HG03354 (cell line): ENCODE measurements at regions not wholly inside any gene's neighbourhood (a gene's known extent, or its start where the extent isn't known, plus 50 kb on each side); places are given as distances from the start of the nearest gene placed in this dataset.
"Not testable (repeated sequence)": the region's sequence is repeated elsewhere in the genome, so short reads cannot be mapped to it uniquely, and the experiment has no call there.

ENCODE experiments used
- ATAC-seq: cut with Tn5 transposase; IDR thresholded peaks from one replicate; pipeline ENCODE4 v1.9.1; 2021; ENCODE audit warnings: mild to moderate bottlenecking; ENCODE audit not compliant: unreplicated experiment, poor library complexity, severe bottlenecking

DNA sequence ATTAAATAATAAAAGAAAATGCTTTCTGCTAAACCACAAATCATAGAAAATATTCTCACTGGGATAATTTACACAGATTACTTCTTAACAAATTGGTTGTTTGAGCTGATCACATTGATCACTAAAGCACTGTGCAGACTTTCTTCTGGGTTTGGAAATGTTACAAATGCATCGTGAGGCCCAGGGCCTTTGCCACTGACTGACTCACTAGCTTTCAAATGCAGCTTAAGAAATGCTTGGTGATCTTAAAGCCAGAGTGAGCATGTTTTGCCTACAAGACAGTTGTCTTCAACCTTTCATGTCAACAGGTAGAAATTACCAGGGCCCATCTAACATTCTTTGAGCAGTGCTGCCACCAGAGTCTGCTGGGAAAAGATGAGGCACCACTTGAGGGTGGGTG lies 252.3 kb upstream of the ADRA1B start:
- ATAC-seq, result no peak

DNA sequence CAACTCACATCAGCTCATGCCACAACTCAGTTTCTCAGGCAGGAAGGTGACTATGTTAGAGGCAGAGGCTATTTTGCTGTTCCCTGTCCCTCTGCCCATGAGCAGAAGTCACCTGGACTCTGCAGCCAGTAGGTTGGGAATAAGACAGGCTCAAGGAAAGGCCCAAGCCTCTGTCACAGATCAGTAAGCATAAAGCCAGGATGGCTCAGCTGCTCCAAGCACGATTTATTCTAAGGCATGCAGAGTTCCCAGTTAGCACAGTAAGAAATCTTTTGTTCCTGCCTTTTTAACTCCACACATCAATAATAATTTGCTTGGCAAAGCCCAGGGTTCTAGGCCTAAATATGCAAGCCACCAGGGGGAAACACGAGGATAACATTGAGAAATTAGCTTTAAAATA lies 249.0 kb upstream of the ADRA1B start:
- ATAC-seq, result no peak

DNA sequence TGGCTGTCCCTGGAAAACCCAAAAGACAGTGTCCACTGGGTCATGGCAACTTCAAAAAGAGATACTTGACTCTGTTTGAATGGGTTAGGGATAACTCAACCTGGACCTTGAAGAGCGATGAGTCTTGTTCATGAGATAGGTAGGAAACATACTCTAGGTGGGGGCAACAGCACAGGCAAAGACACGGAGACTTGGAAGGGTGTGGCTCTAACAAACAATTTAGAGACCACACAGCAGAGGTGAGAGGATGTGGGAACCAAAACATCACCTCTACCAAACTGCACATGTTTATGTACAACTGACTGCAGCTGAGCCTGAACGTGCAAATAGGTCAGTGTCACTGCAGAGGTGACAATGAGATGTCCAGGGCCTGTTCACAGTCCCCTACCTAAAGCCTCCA lies 247.7 kb upstream of the ADRA1B start:
- no peak for ATAC-seq

DNA sequence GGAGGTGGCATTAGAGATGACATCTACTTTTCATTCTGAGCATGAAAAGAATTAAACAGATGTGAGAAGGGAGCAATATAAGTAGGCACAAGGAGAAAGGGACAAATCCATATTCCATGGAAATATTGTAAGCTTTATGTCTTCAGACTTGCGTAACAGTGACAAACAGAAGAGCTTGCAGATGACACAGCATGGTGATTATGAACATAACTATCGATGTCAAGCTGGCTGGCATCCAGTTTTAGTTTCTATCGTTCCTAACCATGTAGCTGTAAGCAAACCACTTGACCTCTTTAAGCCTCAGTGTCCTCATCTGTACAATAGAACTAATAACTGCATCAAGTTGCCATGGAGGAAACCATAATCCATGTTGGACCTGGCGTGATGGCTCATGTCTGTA lies 246.7 kb upstream of the ADRA1B start:
- no peak for ATAC-seq

DNA sequence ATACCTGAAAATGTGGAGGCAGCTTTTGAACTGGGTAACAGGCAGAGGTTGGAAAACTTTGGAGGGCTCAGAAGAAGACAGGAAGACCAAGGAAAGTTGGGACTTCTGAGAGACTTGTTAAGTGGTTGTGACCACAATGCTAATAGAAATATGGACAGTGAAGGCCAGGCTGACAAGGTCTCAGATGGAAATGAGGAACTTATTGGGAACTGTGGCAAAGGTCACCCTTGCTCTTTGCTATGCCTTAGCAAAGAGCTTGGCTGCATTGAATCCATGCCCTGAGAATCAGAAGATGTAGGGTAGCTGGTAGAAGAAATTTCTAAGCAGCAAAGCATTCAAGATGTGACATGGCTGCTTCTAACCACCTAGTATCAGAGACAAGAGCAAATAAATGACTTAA lies 244.4 kb upstream of the ADRA1B start:
- ATAC-seq, result no peak

DNA sequence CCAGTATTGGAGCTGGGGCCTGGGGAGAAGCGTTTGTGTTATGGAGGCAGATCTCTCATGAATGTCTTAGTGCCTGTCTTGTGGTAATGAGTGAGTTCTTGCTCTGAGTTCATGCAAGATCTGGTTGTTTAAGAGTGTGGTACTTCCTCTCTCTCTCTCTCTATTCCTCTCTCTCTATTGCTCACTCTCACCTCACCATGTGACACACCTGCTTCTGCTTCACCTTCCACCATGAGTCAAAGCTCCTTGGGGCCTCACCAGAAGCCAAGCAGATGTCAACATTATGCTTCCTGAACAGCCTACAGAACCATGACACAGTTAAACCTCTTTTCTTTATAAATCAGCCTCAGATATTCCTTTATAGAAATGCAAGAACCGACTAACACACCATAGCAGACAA lies 242.7 kb upstream of the ADRA1B start:
- ATAC-seq, result no peak

DNA sequence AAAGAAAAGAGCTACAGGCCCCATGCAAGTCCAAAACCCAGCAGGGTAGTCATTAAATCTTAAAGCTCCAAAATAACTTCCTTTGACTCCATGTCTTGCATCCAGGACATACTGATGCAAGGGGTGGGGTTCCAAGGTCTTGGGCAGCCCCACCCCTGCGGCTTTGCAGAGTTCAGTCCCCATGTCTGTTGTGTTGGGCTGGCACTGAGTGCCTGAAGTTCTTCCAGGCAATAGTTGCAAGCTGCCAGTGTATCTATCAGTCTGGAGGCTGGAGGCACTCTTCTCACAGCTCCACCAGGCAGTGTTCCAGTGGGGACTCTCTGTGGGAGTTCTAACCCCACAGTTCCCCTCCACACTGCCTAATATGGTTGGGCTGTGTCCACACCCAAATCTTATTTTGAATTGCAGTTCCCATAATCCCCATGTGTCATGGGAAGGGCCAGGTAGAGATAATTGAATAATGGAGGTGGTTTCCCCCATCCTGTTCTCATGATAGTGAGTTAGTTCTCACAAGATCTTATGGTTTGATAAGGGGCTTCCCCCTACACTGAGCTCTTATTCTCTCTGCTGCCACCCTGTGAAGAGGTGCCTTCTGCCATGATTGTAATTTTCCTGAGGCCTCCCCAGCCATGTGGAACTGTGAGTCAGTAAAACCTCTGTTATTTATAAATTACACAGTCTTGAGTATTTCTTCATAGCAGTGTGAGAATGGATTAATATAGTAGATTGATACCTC lies 237.5 kb upstream of the ADRA1B start:
- no peak for ATAC-seq

DNA sequence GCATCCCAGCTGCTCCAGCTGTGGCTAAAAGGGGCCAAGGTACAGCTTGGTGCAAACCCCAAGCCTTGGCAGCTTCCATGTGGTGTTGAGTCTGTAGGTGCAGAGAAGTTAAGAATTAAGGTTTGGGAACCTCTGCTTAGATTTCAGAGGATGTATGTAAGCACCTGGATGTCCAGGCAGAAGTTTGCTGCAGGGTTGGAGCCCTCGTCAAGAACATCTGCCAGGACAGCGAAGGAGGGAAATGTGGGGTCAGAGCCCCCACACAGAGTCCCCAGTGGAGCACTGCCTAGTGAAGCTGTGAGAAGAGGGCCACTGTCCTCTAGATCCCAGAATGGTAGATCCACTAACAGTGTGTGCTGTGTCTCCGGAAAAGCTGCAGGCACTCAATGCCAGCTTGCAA lies 236.2 kb upstream of the ADRA1B start:
- no peak for ATAC-seq

DNA sequence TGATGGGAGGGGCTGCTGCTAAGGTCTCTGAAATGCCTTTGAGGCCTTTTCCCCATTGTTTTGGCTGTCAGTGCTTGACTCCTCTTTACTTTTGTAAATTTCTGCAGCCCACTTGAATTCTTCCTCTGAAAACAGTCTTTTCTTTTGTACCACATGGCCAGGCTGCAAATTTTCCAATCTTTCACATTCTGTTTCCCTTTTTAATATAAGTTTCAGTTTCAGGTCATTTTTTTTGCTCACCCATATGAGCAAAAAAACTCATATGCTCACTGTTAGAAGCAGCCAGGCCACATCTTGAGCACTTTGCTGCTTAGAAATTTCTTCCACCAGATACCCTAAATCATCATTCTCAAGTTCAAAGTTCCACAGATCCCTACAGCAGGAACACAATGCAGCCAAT lies 234.6 kb upstream of the ADRA1B start:
- ATAC-seq, result no peak

DNA sequence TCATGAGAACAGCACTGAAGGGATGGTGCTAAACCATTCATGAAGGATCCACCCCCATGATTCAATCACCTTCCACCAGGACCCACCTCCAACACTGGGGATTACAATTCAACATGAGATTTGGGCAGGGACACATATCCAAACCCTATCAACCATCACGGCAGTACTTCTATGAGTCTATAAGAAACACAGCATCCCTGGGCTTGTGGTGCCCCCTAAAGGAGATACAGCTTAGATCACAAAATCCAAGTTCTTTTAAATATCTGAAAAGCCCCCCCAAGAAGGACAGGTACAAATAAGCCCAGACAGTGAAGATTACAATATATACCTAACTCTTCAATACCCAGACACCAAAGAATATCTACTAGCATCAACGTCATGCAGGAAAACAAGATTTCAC lies 233.7 kb upstream of the ADRA1B start:
- ATAC-seq, result no peak

DNA sequence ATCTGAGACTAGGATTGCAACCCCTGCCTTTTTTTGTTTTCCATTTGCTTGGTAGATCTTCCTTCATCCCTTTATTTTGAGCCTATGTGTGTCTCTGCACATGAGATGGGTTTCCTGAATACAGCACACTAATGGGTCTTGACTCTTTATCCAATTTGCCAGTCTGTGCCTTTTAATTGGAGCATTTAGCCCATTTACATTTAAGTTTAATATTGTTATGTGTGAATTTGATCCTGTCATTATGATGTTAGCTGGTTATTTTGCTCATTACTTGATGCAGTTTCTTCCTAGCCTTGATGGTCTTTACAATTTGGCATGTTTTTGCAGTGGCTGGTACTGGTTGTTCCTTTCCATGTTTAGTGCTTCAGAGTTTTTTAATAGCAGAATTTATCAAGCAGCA lies 228.4 kb upstream of the ADRA1B start:
- not testable (repeated sequence) for ATAC-seq

DNA sequence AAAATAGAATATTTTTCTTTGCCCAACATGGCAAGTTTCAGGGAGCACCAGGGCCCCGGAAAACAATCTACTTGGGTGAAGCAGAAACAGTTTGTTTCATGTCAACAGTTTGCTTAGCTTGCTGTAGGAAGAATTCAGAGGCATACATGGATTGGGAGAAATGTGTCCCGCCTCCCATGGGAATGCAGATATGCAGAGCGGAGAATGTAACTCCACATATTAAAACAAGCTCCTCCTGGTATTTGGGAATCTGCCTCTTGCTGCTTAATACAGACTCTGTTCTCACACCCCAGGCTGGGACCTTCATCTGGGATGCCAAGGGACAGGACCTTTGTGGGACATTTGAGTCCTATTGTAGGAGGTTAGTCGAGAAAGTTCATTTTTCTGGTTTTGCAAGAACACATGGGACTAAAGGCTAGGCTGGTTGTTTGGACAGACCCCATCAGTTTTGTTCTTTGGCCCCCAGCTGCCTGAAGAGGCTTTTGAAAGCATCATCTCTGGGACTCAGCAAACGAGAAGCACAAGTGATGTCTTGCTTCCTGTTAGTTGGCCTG lies 220.5 kb upstream of the ADRA1B start:
- no peak for ATAC-seq

DNA sequence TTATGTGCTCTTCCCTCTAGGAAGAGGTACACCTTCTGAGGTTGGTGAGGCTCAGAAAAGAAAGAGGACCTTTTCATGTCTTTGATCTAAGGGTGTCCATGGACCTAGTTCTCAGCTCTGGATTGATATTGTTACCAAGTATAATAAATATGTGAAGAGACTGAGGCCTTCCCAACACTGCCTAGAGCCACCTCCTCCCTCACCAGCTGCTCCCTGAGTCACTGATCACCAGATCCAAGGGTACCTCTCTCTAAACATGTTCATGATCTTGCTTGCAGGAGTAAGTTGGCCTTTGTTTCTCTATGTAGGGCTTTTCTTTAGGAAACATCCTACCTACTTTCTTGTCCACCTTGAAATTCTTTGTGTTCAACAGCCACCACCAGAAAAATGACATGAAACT lies 218.8 kb upstream of the ADRA1B start:
- no peak for ATAC-seq

DNA sequence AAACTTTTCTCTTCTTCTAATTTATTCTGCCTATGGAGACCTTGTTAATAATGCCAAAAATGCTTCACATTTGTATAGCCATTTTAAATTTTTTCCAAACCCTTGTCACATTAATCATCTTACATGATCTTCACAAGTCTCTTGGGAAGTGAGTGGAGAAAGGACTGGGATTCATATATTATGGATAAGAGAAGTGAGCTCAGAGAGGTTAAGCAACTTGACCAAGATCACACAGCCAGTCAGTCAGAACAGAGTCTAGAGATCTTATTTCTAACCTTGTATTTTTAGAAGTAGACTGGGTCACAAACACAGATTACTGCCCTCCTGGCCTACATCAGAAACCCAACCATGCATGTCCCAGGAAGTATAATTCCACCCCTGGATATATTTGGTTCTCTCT lies 218.0 kb upstream of the ADRA1B start:
- no peak for ATAC-seq

DNA sequence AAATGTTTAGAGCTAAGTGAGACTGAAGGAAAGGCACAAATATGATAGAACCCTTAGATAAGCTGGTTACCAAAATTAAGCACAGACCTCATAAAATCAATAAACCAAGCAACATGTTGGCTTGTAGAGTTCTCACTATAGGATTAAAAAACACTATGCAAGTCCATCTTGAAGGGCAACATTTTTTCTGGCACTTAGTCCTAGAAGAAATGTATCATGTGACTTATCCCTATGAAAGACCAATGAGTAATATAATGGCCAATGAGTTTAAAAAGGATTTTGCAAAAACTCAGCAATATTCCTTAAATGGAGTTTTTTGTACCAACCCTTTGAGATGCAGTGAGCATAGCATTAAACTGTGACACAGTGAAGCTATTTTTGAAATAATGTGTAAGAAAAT lies 216.3 kb upstream of the ADRA1B start:
- no peak for ATAC-seq

DNA sequence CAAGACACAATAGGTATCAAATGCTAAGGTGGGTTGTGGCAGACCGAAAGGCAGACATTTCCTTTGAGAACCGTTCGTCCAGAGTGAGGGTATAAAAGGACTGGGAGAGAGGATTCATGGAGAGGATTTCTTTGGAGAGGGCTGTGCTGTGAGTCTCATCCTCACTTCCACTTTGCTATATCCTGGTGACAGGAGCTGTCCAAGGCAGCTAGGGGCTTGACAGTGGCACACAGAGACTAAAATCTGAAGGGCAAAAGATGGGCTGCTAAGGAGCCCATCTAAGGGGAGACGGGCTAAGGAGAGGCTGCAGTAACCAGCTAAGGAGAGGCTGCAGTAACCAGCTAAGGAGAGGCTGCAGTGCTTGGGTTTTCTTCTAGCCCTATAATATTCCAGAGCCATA lies 214.0 kb upstream of the ADRA1B start:
- no peak for ATAC-seq

DNA sequence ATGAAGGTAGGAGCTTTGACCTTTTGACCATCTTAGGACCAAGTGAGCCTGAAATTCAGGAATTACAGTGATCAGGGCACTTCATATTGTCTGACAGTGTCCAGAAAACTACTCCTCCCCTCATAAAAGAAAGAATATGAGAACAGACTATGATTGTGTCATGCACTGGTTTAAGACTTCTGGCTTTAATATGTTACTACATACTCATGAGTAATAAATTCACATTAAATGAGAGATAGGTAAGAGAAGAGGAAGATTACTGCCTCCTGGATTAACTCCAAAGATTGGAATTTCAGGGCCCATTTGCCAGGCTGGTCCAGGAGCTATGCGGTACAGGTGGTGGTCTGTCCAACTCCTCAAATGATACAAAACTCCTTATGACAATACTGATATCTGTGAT lies 213.5 kb upstream of the ADRA1B start:
- no peak for ATAC-seq

DNA sequence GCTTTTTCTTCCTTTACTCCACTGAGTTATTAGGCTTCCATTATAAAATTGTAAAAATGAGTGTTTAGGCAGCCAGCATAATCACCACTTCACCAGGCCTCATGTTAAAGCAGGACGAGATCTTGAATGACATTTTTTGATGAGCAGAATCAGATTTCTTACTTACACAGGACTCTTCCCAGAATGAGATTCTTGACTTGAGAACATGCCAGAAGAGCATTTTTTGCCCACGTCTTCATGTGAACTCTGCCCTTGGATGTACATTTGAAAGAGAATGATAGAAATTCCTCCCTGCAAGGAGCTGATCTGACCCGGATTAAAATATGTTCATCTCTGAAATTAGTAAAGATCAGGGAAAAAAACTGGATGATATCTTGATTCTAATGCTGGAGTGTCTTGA lies 212.1 kb upstream of the ADRA1B start:
- ATAC-seq, result no peak

DNA sequence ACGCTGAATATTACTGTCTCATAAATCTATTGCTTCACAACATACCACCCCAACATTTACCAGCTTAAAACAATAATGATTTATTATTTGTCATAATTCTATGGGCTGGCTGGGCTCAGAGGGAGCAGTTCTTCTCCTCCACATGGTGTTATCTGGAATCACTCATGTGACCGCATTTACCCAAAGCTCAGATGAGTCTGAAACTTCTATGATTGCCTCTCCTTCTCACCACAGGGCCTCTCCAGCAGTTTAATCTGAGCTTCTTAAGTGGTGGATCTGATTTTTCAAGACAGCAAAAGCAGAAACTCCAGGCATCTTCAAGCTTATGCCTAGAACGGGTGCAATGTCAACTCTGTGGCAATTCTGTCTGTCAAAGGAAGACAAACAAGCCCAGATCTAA lies 210.3 kb upstream of the ADRA1B start:
- no peak for ATAC-seq

DNA sequence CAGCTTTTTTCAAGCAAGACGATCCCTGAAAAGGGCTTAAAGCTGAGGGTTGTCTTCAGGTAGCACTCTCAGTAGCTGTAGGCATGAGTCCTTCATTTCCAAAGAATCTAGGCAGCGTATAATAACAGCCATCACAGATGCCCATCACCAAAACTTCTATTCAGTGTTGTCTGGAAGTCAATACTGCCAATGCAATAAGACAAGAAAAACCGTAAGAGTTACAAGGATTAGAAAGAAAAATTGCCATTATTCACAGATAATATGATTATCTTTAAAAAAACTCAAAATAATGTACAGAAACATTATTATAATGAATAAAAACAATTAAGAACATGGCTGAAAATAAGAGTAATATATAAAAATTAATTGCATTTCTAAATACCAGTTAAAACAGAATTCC lies 208.2 kb upstream of the ADRA1B start:
- ATAC-seq, result no peak

DNA sequence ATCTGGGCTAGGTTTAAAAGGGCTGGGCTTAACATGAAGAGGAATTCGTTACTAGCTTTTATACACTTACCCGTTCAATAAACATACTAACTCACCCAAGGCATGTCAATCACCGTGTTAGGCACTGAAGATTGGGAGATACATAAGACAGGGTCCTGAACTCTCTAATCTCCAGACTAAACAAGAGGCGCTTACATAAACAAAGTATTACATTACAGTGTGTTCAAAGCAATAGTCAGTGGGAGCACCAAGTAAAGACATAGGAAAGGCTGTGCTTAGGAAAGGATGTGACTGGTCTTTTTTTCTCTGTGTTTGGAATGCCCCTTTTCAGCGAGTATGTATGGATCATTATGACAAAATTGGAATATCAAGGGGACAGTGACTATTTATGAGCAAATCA lies 203.6 kb upstream of the ADRA1B start:
- no peak for ATAC-seq

DNA sequence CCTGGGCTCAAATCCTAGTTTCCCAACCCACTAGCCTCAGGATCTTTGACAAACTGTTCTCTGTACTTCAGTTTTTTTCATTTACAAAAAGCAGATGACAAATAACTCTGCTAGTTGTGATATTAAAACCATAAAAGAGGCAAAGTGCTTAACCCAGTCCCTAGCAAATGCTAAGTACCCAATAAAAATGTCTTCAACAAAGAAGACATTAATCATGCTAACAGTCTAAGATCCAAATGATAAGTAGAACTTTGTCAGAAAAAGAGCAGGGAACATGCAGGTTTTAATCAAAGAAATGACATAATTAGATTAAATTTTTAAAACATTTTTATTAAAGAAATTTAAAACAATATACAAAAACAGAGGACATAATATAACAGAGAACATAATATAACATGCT lies 203.0 kb upstream of the ADRA1B start:
- no peak for ATAC-seq
